Activated naive CD4-positive, alpha-beta T cell treated with anti-CD3 and anti-CD28 coated beads for 36 hours (primary cell): ENCODE measurements at regions not wholly inside any gene's neighbourhood (a gene's known extent, or its start where the extent isn't known, plus 50 kb on each side); places are given as distances from the start of the nearest gene placed in this dataset.

Experiments
- CTCF ChIA-PET: fragments of 350-600 bp; sonication (Branson Sonifier 250); formaldehyde crosslinking; loops from one replicate; lab custom pipeline; 2021; ENCODE audit warnings: antibody characterized with exemption; lab: Charles Lee
- DNase-seq: peaks from one replicate; pipeline ENCODE4 v3.0.0-alpha.2; 2020
- H3K27ac Mint-ChIP-seq: one replicate; pipeline ENCODE4 v1.8.0; 2021; ENCODE audit warnings: mild to moderate bottlenecking, mixed read lengths
- H3K27me3 Mint-ChIP-seq: one replicate; pipeline ENCODE4 v1.8.0; 2021; ENCODE audit warnings: low read depth, mixed read lengths
- H3K36me3 Mint-ChIP-seq: one replicate; pipeline ENCODE4 v1.8.0; 2021; ENCODE audit warnings: low read depth, mixed read lengths
- H3K4me1 Mint-ChIP-seq: one replicate; pipeline ENCODE4 v1.8.0; 2021; ENCODE audit warnings: low read depth, mixed read lengths
- H3K4me3 Mint-ChIP-seq: one replicate; pipeline ENCODE4 v1.8.0; 2021; ENCODE audit warnings: mild to moderate bottlenecking, moderate library complexity, mixed read lengths
- H3K9me3 Mint-ChIP-seq: one replicate; pipeline ENCODE4 v1.8.0; 2021; ENCODE audit warnings: mixed read lengths
- intact Hi-C: fragments of 100-400 bp; cut with micrococcal nuclease; formaldehyde crosslinking; loops from one replicate; pipeline ENCODE4 v1.15.1; 2023

GRCh38 chr2:175310813-175311504 is 129.4 kb upstream of the ATP5MC3 start:
- CTCF ChIA-PET: interaction anchor here (0.6 kb wide), 1 partner anchor 60 kb away, joined by 3 read pairs; no protein-coding TSS in a partner anchor
- H3K36me3 Mint-ChIP-seq: no peaks in the 10 kb centered on the region
- intact Hi-C loops: loop anchor here (5.0 kb wide), 1 partner anchor 786 kb away; the partner anchor contains the start of gene HOXD12
- DNase-seq: no peak
- H3K27ac Mint-ChIP-seq: no peak overlapping the region
- no peaks in the 10 kb centered on the region for H3K4me1 Mint-ChIP-seq
- no peaks in the 10 kb centered on the region for H3K9me3 Mint-ChIP-seq
- peaks cover 3% of the 10 kb centered on the region for H3K27me3 Mint-ChIP-seq
- no peak overlapping the region for H3K4me3 Mint-ChIP-seq

GRCh38 chr2:175309799-175310198 is 128.3 kb upstream of the ATP5MC3 start:
- CTCF ChIA-PET: no interaction called here
- no peak overlapping the region for H3K4me3 Mint-ChIP-seq
- no peaks in the 10 kb centered on the region for H3K36me3 Mint-ChIP-seq
- H3K27ac Mint-ChIP-seq: no peak overlapping the region
- H3K27me3 Mint-ChIP-seq: peaks cover 4% of the 10 kb centered on the region
- peak; percentile 33 for DNase-seq
- no peaks in the 10 kb centered on the region for H3K4me1 Mint-ChIP-seq
- H3K9me3 Mint-ChIP-seq: no peaks in the 10 kb centered on the region
- intact Hi-C loops: loop anchor here (5.0 kb wide), 1 partner anchor 788 kb away; the partner anchor contains the start of gene HOXD12

- no peak for DNase-seq
- CTCF ChIA-PET: no interaction called here
- Mint-ChIP-seq H3K4me1 (no peaks in the 10 kb centered on the region), H3K9me3 (no peaks in the 10 kb centered on the region), H3K27me3 (peaks cover 9% of the 10 kb centered on the region), H3K36me3 (no peaks in the 10 kb centered on the region), H3K27ac (no peak overlapping the region), H3K4me3 (no peak overlapping the region)
- intact Hi-C loops: no loop called here
These were observed 126.5 kb upstream of the ATP5MC3 start for GRCh38 chr2:175308005-175308404.

- H3K9me3 Mint-ChIP-seq: no peaks in the 10 kb centered on the region
- intact Hi-C loops: no loop called here
- no peaks in the 10 kb centered on the region for H3K4me1 Mint-ChIP-seq
- H3K4me3 Mint-ChIP-seq: no peak overlapping the region
- H3K36me3 Mint-ChIP-seq: no peaks in the 10 kb centered on the region
- no peak for DNase-seq
- CTCF ChIA-PET: no interaction called here
- H3K27me3 Mint-ChIP-seq: peaks cover 14% of the 10 kb centered on the region
- H3K27ac Mint-ChIP-seq: no peak overlapping the region
These were observed 123.0 kb upstream of the ATP5MC3 start for GRCh38 chr2:175304541-175304940.

GRCh38 chr2:175293776-175294175 is 112.3 kb upstream of the ATP5MC3 start:
- intact Hi-C loops: no loop called here
- peaks cover 36% of the 10 kb centered on the region for H3K27me3 Mint-ChIP-seq
- CTCF ChIA-PET: interaction anchor here (0.7 kb wide), 1 partner anchor 15 kb away, joined by 3 read pairs; no protein-coding TSS in a partner anchor
- no peak for DNase-seq
- no peaks in the 10 kb centered on the region for H3K4me1 Mint-ChIP-seq
- no peak overlapping the region for H3K4me3 Mint-ChIP-seq
- H3K27ac Mint-ChIP-seq: no peak overlapping the region
- no peaks in the 10 kb centered on the region for H3K9me3 Mint-ChIP-seq
- no peaks in the 10 kb centered on the region for H3K36me3 Mint-ChIP-seq

- no peak overlapping the region for H3K27ac Mint-ChIP-seq
- H3K36me3 Mint-ChIP-seq: no peaks in the 10 kb centered on the region
- intact Hi-C loops: no loop called here
- peaks cover 36% of the 10 kb centered on the region for H3K27me3 Mint-ChIP-seq
- H3K4me3 Mint-ChIP-seq: no peak overlapping the region
- DNase-seq: no peak
- CTCF ChIA-PET: interaction anchor here (0.7 kb wide), 1 partner anchor 14 kb away, joined by 3 read pairs; no protein-coding TSS in a partner anchor
- H3K4me1 Mint-ChIP-seq: no peaks in the 10 kb centered on the region
- no peaks in the 10 kb centered on the region for H3K9me3 Mint-ChIP-seq
These were observed 111.7 kb upstream of the ATP5MC3 start for GRCh38 chr2:175293195-175293594.

- CTCF ChIA-PET: interaction anchor here (0.9 to 7.3 kb wide), 12 partner anchors 9 to 583 kb away, joined by 3 to 58 read pairs (median 4); no protein-coding TSS in a partner anchor
- Mint-ChIP-seq H3K4me1 (no peaks in the 10 kb centered on the region), H3K36me3 (no peaks in the 10 kb centered on the region), H3K4me3 (no peak overlapping the region), H3K27me3 (no peaks in the 10 kb centered on the region), H3K27ac (no peak overlapping the region), H3K9me3 (no peaks in the 10 kb centered on the region)
- intact Hi-C loops: loop anchor here (1.0 to 5.0 kb wide), 7 partner anchors 32 to 583 kb away; no protein-coding TSS in a partner anchor
- no peak for DNase-seq
These were observed 101.4 kb upstream of the ATP5MC3 start for GRCh38 chr2:175282886-175283285.

GRCh38 chr2:175282300-175282699 is 100.8 kb upstream of the ATP5MC3 start:
- H3K4me3 Mint-ChIP-seq: no peak overlapping the region
- CTCF ChIA-PET: interaction anchor here (0.6 to 7.3 kb wide), 24 partner anchors 9 to 583 kb away, joined by 3 to 58 read pairs (median 4); no protein-coding TSS in a partner anchor
- no peaks in the 10 kb centered on the region for H3K27me3 Mint-ChIP-seq
- H3K36me3 Mint-ChIP-seq: no peaks in the 10 kb centered on the region
- no peaks in the 10 kb centered on the region for H3K9me3 Mint-ChIP-seq
- no peak for DNase-seq
- H3K4me1 Mint-ChIP-seq: no peaks in the 10 kb centered on the region
- intact Hi-C loops: loop anchor here (1.0 to 5.0 kb wide), 7 partner anchors 31 to 582 kb away; no protein-coding TSS in a partner anchor
- H3K27ac Mint-ChIP-seq: no peak overlapping the region

- Mint-ChIP-seq H3K4me3 (no peak overlapping the region), H3K9me3 (no peaks in the 10 kb centered on the region), H3K27me3 (peaks cover 1% of the 10 kb centered on the region), H3K36me3 (no peaks in the 10 kb centered on the region), H3K27ac (no peak overlapping the region), H3K4me1 (no peaks in the 10 kb centered on the region)
- CTCF ChIA-PET: interaction anchor here (2.6 kb wide), 1 partner anchor 26 kb away, joined by 13 read pairs; no protein-coding TSS in a partner anchor
- intact Hi-C loops: no loop called here
- DNase-seq: no peak
These were observed 96.3 kb upstream of the ATP5MC3 start for GRCh38 chr2:175277772-175278171.

- no peak for DNase-seq
- CTCF ChIA-PET: interaction anchor here (1.7 kb wide), 1 partner anchor 72 kb away, joined by 5 read pairs; no protein-coding TSS in a partner anchor
- Mint-ChIP-seq H3K27ac (no peak overlapping the region), H3K9me3 (no peaks in the 10 kb centered on the region), H3K27me3 (peaks cover 11% of the 10 kb centered on the region), H3K4me1 (no peaks in the 10 kb centered on the region), H3K36me3 (no peaks in the 10 kb centered on the region), H3K4me3 (no peak overlapping the region)
- intact Hi-C loops: no loop called here
These were observed 94.0 kb upstream of the ATP5MC3 start for GRCh38 chr2:175275539-175275938.

GRCh38 chr2:175259164-175259563 is 77.7 kb upstream of the ATP5MC3 start:
- Mint-ChIP-seq H3K4me1 (no peaks in the 10 kb centered on the region), H3K4me3 (no peak overlapping the region), H3K27ac (no peak overlapping the region), H3K27me3 (peaks cover 11% of the 10 kb centered on the region), H3K9me3 (no peaks in the 10 kb centered on the region), H3K36me3 (no peaks in the 10 kb centered on the region)
- CTCF ChIA-PET: interaction anchor here (0.7 to 1.6 kb wide), 3 partner anchors 8 to 786 kb away, joined by 3 to 8 read pairs (median 3); no protein-coding TSS in a partner anchor
- no peak for DNase-seq
- intact Hi-C loops: no loop called here

- no peak for DNase-seq
- Mint-ChIP-seq H3K4me1 (no peaks in the 10 kb centered on the region), H3K36me3 (no peaks in the 10 kb centered on the region), H3K4me3 (no peak overlapping the region), H3K27ac (no peak overlapping the region), H3K27me3 (peaks cover 23% of the 10 kb centered on the region), H3K9me3 (no peaks in the 10 kb centered on the region)
- intact Hi-C loops: no loop called here
- CTCF ChIA-PET: interaction anchor here (1.0 kb wide), 1 partner anchor 25 kb away, joined by 6 read pairs; no protein-coding TSS in a partner anchor
These were observed 75.5 kb upstream of the ATP5MC3 start for GRCh38 chr2:175256806-175257585.
